ENCODE measurements at regions not wholly inside any gene's neighbourhood (a gene's known extent, or its start where the extent isn't known, plus 50 kb on each side); places are given as distances from the start of the nearest gene placed in this dataset.

DNA sequence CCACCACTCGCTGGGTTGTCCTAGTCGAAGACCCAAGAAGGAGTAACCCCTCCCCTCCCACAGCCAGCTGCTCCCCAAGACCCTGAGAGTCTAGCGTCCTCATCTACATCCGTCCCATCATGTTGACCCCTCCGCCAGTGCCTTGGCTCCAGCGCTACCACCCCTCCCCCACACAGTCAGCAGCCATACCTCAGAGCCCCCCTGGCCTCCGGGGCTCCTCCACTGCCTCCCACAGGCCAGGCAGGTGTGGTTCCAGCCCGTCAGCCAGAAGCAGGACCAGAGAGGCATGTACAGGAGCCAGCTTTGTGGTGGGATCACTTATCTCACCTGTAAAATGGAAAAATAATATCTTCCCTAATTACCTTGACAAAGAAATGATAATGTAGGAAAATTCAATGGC lies 51.5 kb upstream of the PHF21B start:
- Mint-ChIP-seq H3K27me3 (peaks cover 36% of the 10 kb centered on the region), H3K27ac (ENCODE audit: low read depth) (no peak overlapping the region), H3K9me3 (no peaks in the 10 kb centered on the region)

DNA sequence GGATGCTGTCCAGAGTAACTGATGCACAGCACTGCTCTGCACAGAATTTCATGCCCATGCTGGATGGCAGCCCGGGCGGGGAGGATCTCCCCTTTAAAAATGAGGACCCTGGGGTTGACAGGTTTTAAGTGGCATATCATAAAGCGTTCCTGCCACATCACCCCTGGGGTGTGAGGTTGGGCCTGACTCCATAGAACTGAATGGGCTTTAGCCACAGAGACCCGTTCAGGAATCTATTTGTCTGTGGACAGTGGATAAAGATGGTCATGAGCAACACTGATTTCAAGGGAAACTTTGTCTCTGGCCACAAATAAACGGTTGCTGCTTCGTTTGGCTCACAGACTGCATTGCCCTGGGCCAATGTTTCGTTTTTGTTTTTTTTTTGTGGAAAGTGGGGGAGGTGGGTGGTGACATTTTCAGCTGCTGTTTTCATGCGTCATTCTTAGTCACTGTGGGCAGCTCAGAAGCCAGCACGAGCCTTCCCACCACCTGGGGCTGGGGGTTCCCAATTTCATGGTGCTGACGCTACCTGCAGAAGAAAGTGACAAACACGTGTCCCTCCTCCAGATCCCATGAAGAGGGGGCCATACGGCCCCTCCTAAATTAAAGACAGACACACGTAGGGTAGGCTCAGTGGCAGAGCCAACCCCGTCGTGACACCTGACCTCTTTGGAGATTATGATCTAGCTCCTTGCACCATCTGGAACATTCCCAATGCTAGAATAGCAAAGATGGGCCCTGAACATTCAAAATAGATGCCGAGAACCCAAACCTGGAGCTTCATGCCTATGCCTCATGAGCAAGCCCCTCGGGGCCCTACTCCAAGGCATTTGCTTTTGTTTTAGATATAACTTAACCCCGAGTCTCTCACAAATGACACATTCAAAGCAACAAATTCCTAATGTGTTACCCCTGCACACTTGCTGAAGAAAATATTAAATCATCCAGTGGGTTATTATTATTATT lies 54.8 kb upstream of the PHF21B start:
- Mint-ChIP-seq H3K27me3 (peaks cover 32% of the 10 kb centered on the region), H3K4me3 (no peak overlapping the region), H3K36me3 (ENCODE audit: insufficient read depth) (no peaks in the 10 kb centered on the region), H3K4me1 (no peaks in the 10 kb centered on the region), H3K27ac (ENCODE audit: low read depth) (no peak overlapping the region), H3K9me3 (no peaks in the 10 kb centered on the region)
- no peak for ATAC-seq (replicated peaks; ENCODE audit: extremely low read depth, poor library complexity, severe bottlenecking)
- DNase-seq (ENCODE audit: low spot score in 2 of 2) = no peak

More for the DNA sequence above, 51.5 kb upstream of the PHF21B start:
- Mint-ChIP-seq H3K4me3 (no peak overlapping the region), H3K36me3 (ENCODE audit: insufficient read depth) (no peaks in the 10 kb centered on the region), H3K4me1 (peaks cover 6% of the 10 kb centered on the region)
- no peak for ATAC-seq (replicated peaks; ENCODE audit: extremely low read depth, poor library complexity, severe bottlenecking)
- no peak for DNase-seq (ENCODE audit: low spot score in 2 of 2)

DNA sequence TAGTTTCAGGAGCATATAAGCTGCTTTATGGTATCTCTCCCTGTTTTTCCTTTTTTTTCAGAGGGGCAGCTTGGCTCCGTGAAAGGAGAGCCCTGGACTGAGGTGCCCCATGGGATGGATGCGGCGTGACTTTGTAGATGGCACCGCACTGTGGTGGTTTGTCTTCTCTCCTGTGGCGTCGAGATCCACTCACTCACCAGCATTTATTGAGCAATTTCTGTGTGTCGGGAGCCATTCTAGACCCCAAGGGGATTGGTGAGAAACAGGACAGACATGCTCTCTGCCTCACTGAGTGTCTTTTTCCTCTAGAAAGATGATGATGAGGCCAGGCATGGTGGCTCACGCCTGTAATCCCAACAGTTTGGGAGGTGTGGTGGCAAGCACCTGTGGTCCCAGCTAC lies 55.9 kb upstream of the PHF21B start:
- Mint-ChIP-seq H3K27ac (ENCODE audit: low read depth) (no peak overlapping the region), H3K9me3 (no peaks in the 10 kb centered on the region), H3K4me1 (no peaks in the 10 kb centered on the region), H3K4me3 (no peak overlapping the region), H3K27me3 (peaks cover 33% of the 10 kb centered on the region), H3K36me3 (ENCODE audit: insufficient read depth) (peaks cover 1% of the 10 kb centered on the region)
- DNase-seq (ENCODE audit: low spot score in 2 of 2) (no peak), ATAC-seq (replicated peaks; ENCODE audit: extremely low read depth, poor library complexity, severe bottlenecking) (no peak)

DNA sequence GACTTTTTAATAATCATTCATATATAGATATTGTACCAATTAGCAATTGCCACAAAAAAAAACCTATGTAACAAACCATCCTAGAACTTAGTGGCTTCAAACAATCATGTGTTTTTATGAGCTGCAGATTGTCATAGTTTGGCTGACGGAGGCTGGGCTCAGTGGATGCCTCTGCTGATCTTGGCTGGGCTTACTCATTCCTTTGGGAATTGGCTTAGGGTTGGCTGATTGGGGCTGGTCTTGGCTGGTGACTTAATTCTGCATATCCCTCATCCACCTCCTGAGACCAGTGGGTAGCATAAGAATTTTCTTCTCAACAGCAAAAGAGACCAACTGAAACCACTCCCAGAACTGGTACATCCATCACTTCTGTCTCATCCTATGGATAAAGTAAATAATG lies 57.9 kb upstream of the PHF21B start:
- Mint-ChIP-seq H3K4me3 (no peak overlapping the region), H3K9me3 (no peaks in the 10 kb centered on the region), H3K27ac (ENCODE audit: low read depth) (no peak overlapping the region), H3K27me3 (peaks cover 53% of the 10 kb centered on the region), H3K4me1 (no peaks in the 10 kb centered on the region), H3K36me3 (ENCODE audit: insufficient read depth) (peaks cover 1% of the 10 kb centered on the region)
- ATAC-seq (replicated peaks; ENCODE audit: extremely low read depth, poor library complexity, severe bottlenecking) = no peak
- no peak for DNase-seq (ENCODE audit: low spot score in 2 of 2)

DNA sequence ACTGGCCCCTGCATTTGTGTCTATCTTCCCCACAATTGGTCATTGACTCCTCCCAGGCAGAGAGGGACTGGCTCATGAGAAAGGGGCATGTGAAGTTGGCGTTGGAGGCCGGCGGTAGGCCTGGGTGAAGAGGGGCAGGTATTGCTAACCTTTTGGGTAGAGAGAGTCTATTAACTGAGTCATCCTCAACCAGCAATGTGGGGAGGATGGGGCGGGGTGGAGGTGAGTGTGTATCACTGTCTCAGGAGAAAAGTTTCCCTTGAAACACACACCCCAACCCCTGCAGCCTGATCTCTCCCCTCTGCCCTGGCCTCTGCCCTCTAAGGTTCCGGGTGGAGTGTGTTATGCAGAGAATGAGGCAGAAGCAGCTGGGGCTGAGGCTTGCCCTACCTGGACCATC lies 60.1 kb upstream of the PHF21B start:
- Mint-ChIP-seq H3K36me3 (ENCODE audit: insufficient read depth) (peaks cover 1% of the 10 kb centered on the region), H3K27ac (ENCODE audit: low read depth) (no peak overlapping the region), H3K9me3 (no peaks in the 10 kb centered on the region), H3K27me3 (peaks cover 55% of the 10 kb centered on the region), H3K4me1 (no peaks in the 10 kb centered on the region), H3K4me3 (no peak overlapping the region)
- ATAC-seq (replicated peaks; ENCODE audit: extremely low read depth, poor library complexity, severe bottlenecking) (no peak), DNase-seq (ENCODE audit: low spot score in 2 of 2) (no peak)

- Mint-ChIP-seq H3K36me3 (ENCODE audit: insufficient read depth) (peaks cover 1% of the 10 kb centered on the region), H3K27me3 (peaks cover 60% of the 10 kb centered on the region), H3K4me3 (no peak overlapping the region), H3K9me3 (no peaks in the 10 kb centered on the region), H3K27ac (ENCODE audit: low read depth) (no peak overlapping the region), H3K4me1 (no peaks in the 10 kb centered on the region)
- no peak for DNase-seq (ENCODE audit: low spot score in 2 of 2)
- no peak for ATAC-seq (replicated peaks; ENCODE audit: extremely low read depth, poor library complexity, severe bottlenecking)
Measured at GRCh38 chr22:45071618-45072017, 61.8 kb upstream of the PHF21B start.

DNA sequence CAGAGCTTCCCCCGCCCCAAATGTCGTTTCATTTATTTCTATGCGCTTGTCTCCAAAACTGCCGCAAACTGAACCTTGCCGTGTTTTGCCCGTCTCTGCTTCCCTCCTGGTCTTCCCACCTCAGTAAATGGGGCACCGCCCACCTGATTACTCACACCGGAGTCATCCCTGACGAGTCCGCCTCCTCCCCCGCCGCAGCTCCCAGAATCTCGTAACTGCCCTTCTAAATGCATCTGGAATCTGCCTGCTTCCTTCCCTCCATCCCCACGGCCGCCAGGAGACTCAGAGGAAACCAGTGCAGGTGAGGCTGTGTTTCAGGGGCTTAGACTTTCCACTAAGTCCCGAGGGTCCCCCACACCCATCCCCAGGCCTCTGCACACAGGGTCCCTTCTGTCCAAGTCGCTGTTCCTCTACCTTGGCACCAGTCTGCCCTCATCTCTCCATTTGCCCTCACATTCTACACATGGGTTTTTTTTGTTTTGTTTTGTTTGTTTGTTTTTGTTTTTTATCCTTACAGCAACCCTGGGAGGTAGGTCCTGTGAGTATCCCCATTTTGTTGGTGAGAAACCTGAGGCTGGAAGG lies 62.6 kb upstream of the PHF21B start:
- peaks cover 66% of the 10 kb centered on the region for H3K27me3 Mint-ChIP-seq
- peaks cover 1% of the 10 kb centered on the region for H3K36me3 Mint-ChIP-seq (ENCODE audit: insufficient read depth)
- no peak overlapping the region for H3K4me3 Mint-ChIP-seq
- ATAC-seq (replicated peaks; ENCODE audit: extremely low read depth, poor library complexity, severe bottlenecking) = no peak
- H3K27ac Mint-ChIP-seq (ENCODE audit: low read depth) = no peak overlapping the region
- no peaks in the 10 kb centered on the region for H3K9me3 Mint-ChIP-seq
- no peak for DNase-seq (ENCODE audit: low spot score in 2 of 2)
- H3K4me1 Mint-ChIP-seq = no peaks in the 10 kb centered on the region

DNA sequence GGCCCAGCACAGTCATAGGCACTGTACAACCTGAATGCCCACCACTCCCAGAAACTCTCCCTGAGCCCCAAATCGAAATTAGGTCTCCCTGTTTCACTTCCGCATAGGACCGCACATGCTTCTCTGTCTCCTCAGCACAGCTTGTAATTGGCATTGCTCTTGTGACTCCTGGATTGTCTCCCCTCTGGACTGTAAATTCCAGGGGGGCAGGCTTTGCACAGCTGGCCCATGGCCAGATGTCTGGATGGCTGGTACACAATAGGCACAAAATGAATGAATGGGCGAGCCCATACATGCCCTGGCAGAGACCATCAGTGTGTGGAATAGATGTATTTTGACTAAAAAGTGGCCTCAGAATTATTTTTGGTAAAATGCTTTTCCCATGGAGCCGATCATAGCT lies 63.3 kb upstream of the PHF21B start:
- DNase-seq (ENCODE audit: low spot score in 2 of 2) (no peak), ATAC-seq (replicated peaks; ENCODE audit: extremely low read depth, poor library complexity, severe bottlenecking) (no peak)
- peaks cover 1% of the 10 kb centered on the region for H3K36me3 Mint-ChIP-seq (ENCODE audit: insufficient read depth)
- no peaks in the 10 kb centered on the region for H3K9me3 Mint-ChIP-seq
- no peak overlapping the region for H3K27ac Mint-ChIP-seq (ENCODE audit: low read depth)
- H3K4me1 Mint-ChIP-seq = no peaks in the 10 kb centered on the region
- H3K27me3 Mint-ChIP-seq = peaks cover 66% of the 10 kb centered on the region
- H3K4me3 Mint-ChIP-seq = no peak overlapping the region

- Mint-ChIP-seq H3K4me1 (no peaks in the 10 kb centered on the region), H3K27ac (ENCODE audit: low read depth) (no peak overlapping the region), H3K27me3 (peaks cover 59% of the 10 kb centered on the region), H3K9me3 (peaks cover 6% of the 10 kb centered on the region), H3K36me3 (ENCODE audit: insufficient read depth) (peaks cover 7% of the 10 kb centered on the region), H3K4me3 (no peak overlapping the region)
- DNase-seq (ENCODE audit: low spot score in 2 of 2) (no peak), ATAC-seq (replicated peaks; ENCODE audit: extremely low read depth, poor library complexity, severe bottlenecking) (no peak)
Measured at GRCh38 chr22:45077286-45077685, 67.5 kb upstream of the PHF21B start.

- ATAC-seq (replicated peaks; ENCODE audit: extremely low read depth, poor library complexity, severe bottlenecking) = no peak
- Mint-ChIP-seq H3K27ac (ENCODE audit: low read depth) (no peak overlapping the region), H3K4me1 (no peaks in the 10 kb centered on the region), H3K9me3 (peaks cover 6% of the 10 kb centered on the region), H3K36me3 (ENCODE audit: insufficient read depth) (peaks cover 7% of the 10 kb centered on the region), H3K27me3 (peaks cover 59% of the 10 kb centered on the region), H3K4me3 (no peak overlapping the region)
- DNase-seq (ENCODE audit: low spot score in 2 of 2) = no peak
Measured at GRCh38 chr22:45077826-45078334, 68.1 kb upstream of the PHF21B start.

DNA sequence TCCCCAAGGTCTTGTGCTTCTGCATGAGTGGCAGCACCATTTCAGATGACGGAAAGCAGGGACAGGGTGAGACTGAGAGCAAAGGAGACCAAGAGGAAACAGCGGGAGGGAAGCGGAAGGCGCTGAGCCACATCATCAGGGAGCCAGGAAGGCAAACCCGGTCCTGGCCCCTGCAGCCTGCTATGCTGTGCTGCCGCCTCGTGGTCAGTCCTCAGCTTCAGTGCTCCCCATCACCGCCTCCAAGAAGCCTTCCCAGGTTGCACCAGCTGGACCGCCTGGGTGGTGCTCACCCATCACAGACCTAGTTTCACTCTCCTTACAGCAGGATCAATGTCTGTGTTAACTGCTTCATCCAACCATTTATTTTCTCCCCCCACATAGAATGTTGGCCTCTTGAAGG lies 73.0 kb upstream of the PHF21B start:
- no peaks in the 10 kb centered on the region for H3K4me1 Mint-ChIP-seq
- DNase-seq (ENCODE audit: low spot score in 2 of 2) (no peak), ATAC-seq (replicated peaks; ENCODE audit: extremely low read depth, poor library complexity, severe bottlenecking) (no peak)
- no peak overlapping the region for H3K27ac Mint-ChIP-seq (ENCODE audit: low read depth)
- peaks cover 6% of the 10 kb centered on the region for H3K9me3 Mint-ChIP-seq
- peaks cover 36% of the 10 kb centered on the region for H3K27me3 Mint-ChIP-seq
- peaks cover 7% of the 10 kb centered on the region for H3K36me3 Mint-ChIP-seq (ENCODE audit: insufficient read depth)
- no peak overlapping the region for H3K4me3 Mint-ChIP-seq

- Mint-ChIP-seq H3K4me1 (no peaks in the 10 kb centered on the region), H3K27ac (ENCODE audit: low read depth) (no peak overlapping the region), H3K27me3 (peaks cover 36% of the 10 kb centered on the region), H3K36me3 (ENCODE audit: insufficient read depth) (peaks cover 7% of the 10 kb centered on the region), H3K9me3 (peaks cover 6% of the 10 kb centered on the region), H3K4me3 (no peak overlapping the region)
- DNase-seq (ENCODE audit: low spot score in 2 of 2) = no peak
- ATAC-seq (replicated peaks; ENCODE audit: extremely low read depth, poor library complexity, severe bottlenecking) = no peak
Measured at GRCh38 chr22:45083659-45084305, 74.0 kb upstream of the PHF21B start.

All from central memory CD8-positive, alpha-beta T cell (primary cell).